Motor neuron (in vitro differentiated cells): ENCODE measurements at regions not wholly inside any gene's neighbourhood (a gene's known extent, or its start where the extent isn't known, plus 50 kb on each side); places are given as distances from the start of the nearest gene placed in this dataset.
"Not testable (repeated sequence)": the region's sequence is repeated elsewhere in the genome, so short reads cannot be mapped to it uniquely, and the experiment has no call there.

Source experiments
- ATAC-seq, 8 experiments: fragments of 200-7000 bp; cut with Tn5 transposase; replicated peaks in 6 of 8; 2 replicates each; pipeline ENCODE4 v1.8.0; 2021; ENCODE audit warnings: mild to moderate bottlenecking in 8 of 8, moderate library complexity in 8 of 8
- H3K27ac ChIP-seq, 2 donors: fragments of 250-450 bp; sonication (Bioruptor Pico); 2 replicates each; pipeline ENCODE4 v1.9.0; 2021; ENCODE audit warnings: antibody characterized with exemption in 2 of 2, mild to moderate bottlenecking in 2 of 2, moderate library complexity in 1 of 2
- H3K4me1 ChIP-seq, 2 donors: fragments of 250-450 bp; sonication (Bioruptor Pico); replicated peaks in 1 of 2; 2 replicates each; pipeline ENCODE4 v1.6.1; 2021; ENCODE audit warnings: antibody characterized with exemption in 2 of 2, mild to moderate bottlenecking in 2 of 2, moderate library complexity in 1 of 2
- H3K4me3 ChIP-seq, 5 donors: fragments of 250-450 bp; sonication (Bioruptor Pico); 2 replicates each; pipeline ENCODE4 v1.9.0; 2021; ENCODE audit warnings: antibody characterized with exemption in 5 of 5, mild to moderate bottlenecking in 5 of 5, moderate library complexity in 4 of 5
- WGBS, 10 experiments: fragments of 450-650 bp; shearing (Covaris generic); methylation state at CpG; one replicate each; pipeline ENCODE4 v1.0.0; 2022; 5-methylcytosine and 5-hydroxymethylcytosine counted together
- in situ Hi-C, 9 experiments: fragments of 400-800 bp; cut with MboI; loops; one replicate each; pipeline ENCODE4 v1.15.0; 2021; ENCODE audit warnings: low sequenced_read_pairs in 9 of 9, low pct_unique_long_range_greater_than_20kb in 2 of 9; ENCODE audit not compliant: unreplicated experiment in 9 of 9

DNA sequence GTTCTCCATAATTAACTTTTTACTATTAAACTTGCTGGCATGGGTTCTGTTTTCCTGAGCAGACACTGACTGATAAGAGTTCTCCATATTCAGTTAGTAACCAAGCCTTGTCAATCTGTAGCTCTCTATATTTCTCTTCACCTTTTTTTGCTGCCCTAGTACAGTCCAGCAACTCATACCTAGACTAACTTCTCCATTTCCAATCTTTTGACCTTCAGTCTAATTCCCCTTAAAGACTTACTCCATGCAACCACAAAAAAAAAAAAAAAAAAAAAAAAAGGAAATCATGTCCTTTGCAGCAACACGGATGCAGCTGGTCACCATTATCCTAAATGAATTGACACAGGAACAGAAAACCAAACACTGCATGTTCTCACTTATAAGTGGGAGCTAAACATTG, 125.7 kb upstream of the KRAS start:
- H3K4me3 ChIP-seq: no peak overlapping the region
- WGBS, 10 experiments: 18 to 100% (median 59%) methylated on average over 1 of the region's 1 CpG; no CpG with 5 or more reads in 2 of the 10 experiments
- H3K27ac ChIP-seq: no peak overlapping the region
- in situ Hi-C loops: no loop called here
- no peaks in the 10 kb centered on the region for H3K4me1 ChIP-seq
- no peak for ATAC-seq

GRCh38 chr12:25372969-25373817, 122.5 kb upstream of the KRAS start:
- 38 to 88% (median 71%) methylated on average over 2 to 4 of the region's 4 CpGs for WGBS, 10 experiments
- ATAC-seq: no peak
- no peak overlapping the region for H3K27ac ChIP-seq
- H3K4me1 ChIP-seq: peaks cover 3% of the 10 kb centered on the region in 2 donors
- in situ Hi-C loops: no loop called here
- H3K4me3 ChIP-seq: no peak overlapping the region

DNA sequence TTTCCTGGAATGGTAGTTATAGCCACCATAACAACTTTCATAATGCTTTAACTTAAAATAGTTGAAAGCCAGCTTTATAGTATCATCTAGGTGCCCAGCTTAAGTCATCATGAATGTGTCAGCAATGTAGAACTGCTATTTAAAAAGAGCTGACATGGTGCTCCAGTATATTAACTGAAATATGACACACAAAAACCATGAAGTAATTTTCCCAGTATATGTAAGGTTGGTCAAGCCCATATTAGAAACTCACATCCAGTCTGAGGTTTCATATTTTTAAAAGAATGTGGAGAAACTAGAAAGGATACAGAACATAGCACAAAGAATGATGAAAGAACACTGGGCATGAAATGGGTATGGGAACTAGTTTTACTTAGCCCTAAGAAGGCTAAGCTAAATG, 121.3 kb upstream of the KRAS start:
- no peak for ATAC-seq
- Histone ChIP-seq H3K4me3 (no peak overlapping the region), H3K4me1 (peaks cover 3 to 5% of the 10 kb centered on the region in 2 donors), H3K27ac (no peak overlapping the region)
- in situ Hi-C loops: no loop called here

GRCh38 chr12:25368557-25368956, 117.8 kb upstream of the KRAS start:
- Histone ChIP-seq H3K4me1 (peaks cover 7 to 13% of the 10 kb centered on the region in 2 donors), H3K27ac (peak overlapping the region in 1 of 2 donors; percentile 27), H3K4me3 (no peak overlapping the region)
- ATAC-seq: peak in 3 of 8 experiments; percentile 17 to 73 (median 38)
- in situ Hi-C loops: no loop called here

DNA sequence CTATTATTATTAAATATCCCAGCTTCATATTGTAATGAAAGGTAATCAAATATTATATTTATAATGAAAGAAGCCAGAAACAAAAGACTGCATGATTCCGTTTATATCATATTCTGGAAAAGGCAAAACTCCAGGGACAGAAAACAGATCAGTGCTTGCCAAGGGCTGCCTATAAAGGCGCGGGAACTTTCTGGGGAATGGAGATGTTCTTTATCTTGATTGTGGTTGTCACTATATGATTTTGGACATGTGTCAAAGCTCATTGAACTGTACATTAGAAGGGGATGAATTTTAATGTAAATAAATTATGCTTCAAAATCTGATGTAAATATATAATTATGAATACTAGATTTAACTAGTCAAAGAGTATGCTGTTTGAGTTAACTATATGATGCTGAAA, 115.4 kb upstream of the KRAS start:
- in situ Hi-C loops: no loop called here
- ATAC-seq: no peak

DNA sequence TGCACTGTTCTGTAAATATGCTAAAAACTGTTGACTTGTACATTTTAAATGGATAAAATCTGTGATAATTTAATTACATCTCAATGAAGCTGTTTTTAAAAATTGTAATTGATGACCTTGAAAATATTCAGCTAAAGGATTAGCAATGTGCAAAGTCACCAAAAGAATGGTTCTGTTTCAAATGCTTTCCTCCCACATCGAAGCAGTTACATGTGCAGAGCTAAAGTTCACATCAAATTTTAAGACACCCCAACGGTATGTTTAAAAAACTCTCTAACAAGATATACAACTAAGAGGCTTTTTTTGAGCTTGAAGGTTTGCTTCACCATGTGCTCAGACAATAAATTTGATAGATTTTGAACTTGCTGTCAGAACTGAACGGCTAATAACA, 114.6 kb upstream of the KRAS start:
- in situ Hi-C loops: no loop called here
- peak in 3 of 8 experiments; percentile 38 to 45 (median 41) for ATAC-seq
- H3K4me1 ChIP-seq: peaks cover 7 to 13% of the 10 kb centered on the region in 2 donors
- H3K4me3 ChIP-seq: no peak overlapping the region
- 0 to 42% (median 13%) methylated on average over 1 to 3 of the region's 3 CpGs; no CpG with 5 or more reads in 2 of the 10 experiments for WGBS, 10 experiments
- no peak overlapping the region for H3K27ac ChIP-seq

More for the DNA sequence above, 115.4 kb upstream of the KRAS start:
- Histone ChIP-seq H3K4me1 (peaks cover 7 to 13% of the 10 kb centered on the region in 2 donors), H3K27ac (no peak overlapping the region), H3K4me3 (no peak overlapping the region)
- WGBS, 10 experiments: 10 to 100% (median 94%) methylated on average over 2 to 3 of the region's 3 CpGs; no CpG with 5 or more reads in 1 of the 10 experiments

DNA sequence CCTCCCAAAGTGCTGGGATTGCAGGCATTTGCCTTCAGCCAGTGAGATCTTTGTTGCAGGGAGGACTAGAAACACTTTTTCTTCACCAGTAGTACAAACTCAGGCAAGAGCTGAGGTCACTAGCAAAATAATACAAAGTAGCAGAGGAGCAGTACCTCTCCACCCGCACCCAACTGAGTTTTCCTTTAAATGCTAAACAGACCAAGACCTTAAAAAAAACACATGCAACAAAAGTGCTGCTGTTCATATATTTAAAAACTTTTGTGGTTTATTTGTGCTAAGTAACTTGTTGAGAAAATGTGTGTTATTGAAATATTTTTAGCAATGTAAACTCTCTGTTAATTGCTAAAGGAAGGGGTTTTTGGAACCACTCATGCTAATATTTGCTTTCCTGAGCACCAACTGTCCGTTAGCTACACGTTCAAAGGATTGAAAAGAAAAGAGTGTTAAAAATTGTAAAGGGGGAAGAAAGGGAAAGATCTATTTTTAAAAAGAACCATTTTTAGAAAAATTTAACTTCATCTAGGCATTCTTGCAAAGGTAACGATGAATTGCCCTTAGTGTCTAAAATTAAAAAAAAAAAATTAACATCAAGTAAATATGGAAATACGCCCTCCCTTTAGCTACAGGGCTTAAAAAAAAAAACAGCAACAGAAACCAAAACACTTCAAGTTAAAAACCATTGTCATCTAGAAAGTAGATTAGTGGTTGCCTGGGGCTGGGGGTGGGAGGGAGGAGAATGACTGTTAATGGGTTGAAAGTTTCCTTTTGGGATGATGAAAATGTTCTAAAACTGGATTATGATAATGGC, 114.0 kb upstream of the KRAS start:
- Histone ChIP-seq H3K27ac (no peak overlapping the region), H3K4me1 (peaks cover 7 to 13% of the 10 kb centered on the region in 2 donors), H3K4me3 (no peak overlapping the region)
- in situ Hi-C loops: no loop called here
- 1 to 74% (median 45%) methylated on average over 1 to 5 of the region's 5 CpGs for WGBS, 10 experiments
- peak in 3 of 8 experiments; percentile 80 to 89 (median 83) for ATAC-seq

DNA sequence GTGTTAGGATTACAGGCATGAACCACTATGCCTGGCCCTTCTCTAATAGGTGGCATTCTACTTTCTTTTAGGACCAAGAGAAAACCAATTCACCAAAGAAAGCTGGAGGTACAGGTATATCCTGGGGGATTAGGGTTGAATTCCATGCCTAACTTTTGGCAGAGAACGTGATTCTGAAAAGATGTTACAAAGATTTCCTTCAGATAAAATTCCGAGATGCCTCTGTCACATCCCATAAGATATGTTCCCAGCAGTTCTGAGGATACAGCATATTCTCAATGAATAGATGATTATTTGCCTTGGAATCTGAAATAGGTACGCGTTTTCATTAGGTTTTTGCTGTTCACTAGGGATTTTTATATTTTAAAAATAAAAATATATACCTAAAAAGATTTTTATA, 111.9 kb upstream of the KRAS start:
- in situ Hi-C loops: no loop called here

GRCh38 chr12:25361511-25361910, 110.8 kb upstream of the KRAS start:
- WGBS, 10 experiments: 71 to 100% (median 97%) methylated on average over 1 to 2 of the region's 2 CpGs; no CpG with 5 or more reads in 2 of the 10 experiments
- Histone ChIP-seq H3K4me3 (no peak overlapping the region), H3K4me1 (peaks cover 3 to 7% of the 10 kb centered on the region in 2 donors), H3K27ac (no peak overlapping the region)
- ATAC-seq: no peak
- in situ Hi-C loops: no loop called here

More for the DNA sequence above, 111.9 kb upstream of the KRAS start:
- WGBS, 10 experiments: 70 to 100% (median 96%) methylated on average over 2 to 4 of the region's 4 CpGs; no CpG with 5 or more reads in 1 of the 10 experiments
- Histone ChIP-seq H3K4me1 (peaks cover 3 to 7% of the 10 kb centered on the region in 2 donors), H3K27ac (no peak overlapping the region), H3K4me3 (no peak overlapping the region)
- ATAC-seq: no peak

DNA sequence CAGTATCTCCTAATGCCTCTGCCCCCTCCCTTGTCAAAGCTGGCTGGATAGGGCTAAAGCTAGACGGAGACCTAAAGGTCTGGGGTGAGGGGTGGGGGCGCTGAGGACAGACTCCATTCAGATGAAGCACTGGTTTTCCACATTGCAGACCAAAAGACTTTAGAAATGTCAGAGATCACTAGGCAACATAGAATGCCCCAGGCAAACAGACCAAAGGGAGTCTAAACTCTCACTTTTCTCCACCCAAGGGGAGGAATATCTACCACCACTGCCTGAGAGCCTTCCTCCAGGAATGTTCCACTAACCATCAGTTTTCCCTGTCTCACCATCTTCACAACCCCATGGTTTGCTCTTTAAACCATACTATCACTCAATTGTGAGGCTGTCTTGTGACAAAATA, 106.9 kb upstream of the KRAS start:
- H3K4me1 ChIP-seq: no peaks in the 10 kb centered on the region
- H3K4me3 ChIP-seq: no peak overlapping the region
- H3K27ac ChIP-seq: no peak overlapping the region
- in situ Hi-C loops: no loop called here
- peak in 3 of 8 experiments; percentile 32 to 62 (median 34) for ATAC-seq
- 33 to 83% (median 70%) methylated on average over 1 to 2 of the region's 2 CpGs; no CpG with 5 or more reads in 6 of the 10 experiments for WGBS, 10 experiments

DNA sequence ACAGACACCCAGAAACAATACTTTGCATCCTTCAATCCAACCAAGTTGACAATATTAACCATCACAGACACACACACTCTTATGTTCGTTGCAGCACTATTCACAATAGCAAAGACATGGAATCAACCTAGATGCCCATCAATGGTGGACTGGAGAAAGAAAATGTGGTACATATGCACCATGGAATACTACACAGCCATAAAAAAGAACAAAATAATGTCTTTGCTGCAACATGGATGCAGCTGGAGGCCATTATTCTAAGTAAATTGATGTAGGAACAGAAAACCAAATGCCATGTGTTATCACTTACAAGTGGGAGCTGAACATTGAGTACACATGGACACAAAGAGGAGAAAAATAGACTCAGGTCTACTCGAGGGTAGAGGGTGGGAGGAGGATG, 102.2 kb upstream of the KRAS start:
- H3K4me3 ChIP-seq, H3K27ac ChIP-seq, ATAC-seq, H3K4me1 ChIP-seq, in situ Hi-C loops: not testable (repeated sequence)
- 0 to 100% (median 60%) methylated on average over 1 to 2 of the region's 2 CpGs; no CpG with 5 or more reads in 1 of the 10 experiments for WGBS, 10 experiments

GRCh38 chr12:25352083-25352918, 101.6 kb upstream of the KRAS start:
- no peak overlapping the region for H3K4me3 ChIP-seq
- H3K27ac ChIP-seq: no peak overlapping the region
- 0 to 100% (median 69%) methylated on average over 1 to 3 of the region's 4 CpGs; no CpG with 5 or more reads in 2 of the 10 experiments for WGBS, 10 experiments
- peak in 3 of 8 experiments; percentile 78 to 92 (median 83) for ATAC-seq
- H3K4me1 ChIP-seq: no peaks in the 10 kb centered on the region
- in situ Hi-C loops: no loop called here

DNA sequence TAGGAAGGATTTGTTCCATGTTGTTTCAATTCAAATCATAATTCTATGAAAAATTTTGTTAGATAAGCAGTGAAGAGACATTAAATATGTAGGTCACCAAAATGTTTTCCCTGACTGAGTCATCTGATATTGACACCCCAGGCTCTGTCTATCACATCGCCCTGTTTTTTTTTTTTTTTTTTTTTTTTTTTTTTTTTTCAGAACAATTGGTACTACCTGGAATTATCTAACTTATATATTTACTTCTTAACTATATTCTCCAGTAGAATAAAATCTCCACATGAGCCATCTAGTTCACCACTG, 97.8 kb upstream of the KRAS start:
- no peaks in the 10 kb centered on the region for H3K4me1 ChIP-seq
- H3K4me3 ChIP-seq: no peak overlapping the region
- no peak overlapping the region for H3K27ac ChIP-seq
- WGBS, 10 experiments: 67 to 100% (median 94%) methylated on average over 1 of the region's 1 CpG; no CpG with 5 or more reads in 2 of the 10 experiments
- no peak for ATAC-seq
- in situ Hi-C loops: no loop called here
